HepG2 (cell line): ENCODE measurements at regions not wholly inside any gene's neighbourhood (a gene's known extent, or its start where the extent isn't known, plus 50 kb on each side); places are given as distances from the start of the nearest gene placed in this dataset.
A peak's percentile ranks its signal among the peaks of the same experiment; 100 is the strongest.

Source experiments
- ARID3A ChIP-seq: IDR thresholded peaks from 2 replicates; pipeline ENCODE4 v1.6.1; 2012; ENCODE audit warnings: low read depth, low read length, improper control_type of control experiment
- ARID5B ChIP-seq: IDR thresholded peaks from 2 replicates; pipeline ENCODE4 v1.4.0; 2020; ENCODE audit warnings: mild to moderate bottlenecking, missing genetic modification reagents
- CREM ChIP-seq, 2 experiments: sonication (generic) in 1 of 2; formaldehyde crosslinking in 1 of 2; IDR thresholded peaks; 2 replicates each; pipeline versions ENCODE4 v1.4.0 to v1.6.1; 2016 to 2020; ENCODE audit warnings: antibody characterized with exemption in 1 of 2, mild to moderate bottlenecking in 1 of 2, missing genetic modification reagents in 1 of 2
- FOXP1 ChIP-seq, 2 experiments: fragments of 450-650 bp in 1 of 2; IDR thresholded peaks; 2 replicates each; pipeline ENCODE4 v1.6.1; 2017 to 2018; ENCODE audit warnings: antibody characterized with exemption in 1 of 2
- GATAD2A ChIP-seq: IDR thresholded peaks from 2 replicates; pipeline ENCODE4 v1.6.1; 2016
- HNF4A ChIP-seq: sonication (generic); formaldehyde crosslinking; IDR thresholded peaks from 2 replicates; pipeline ENCODE4 v1.4.0; 2020; ENCODE audit warnings: missing genetic modification reagents
- MIXL1 ChIP-seq: IDR thresholded peaks from 2 replicates; pipeline ENCODE4 v1.6.1; 2016
- NFIC ChIP-seq: IDR thresholded peaks from 2 replicates; pipeline ENCODE4 v1.6.1; 2012; ENCODE audit warnings: mild to moderate bottlenecking, low read length, inconsistent platforms
- RARA ChIP-seq: IDR thresholded peaks from 2 replicates; pipeline ENCODE4 v1.6.1; 2016; ENCODE audit warnings: missing genetic modification reagents, missing compliant biosample characterization
- RFXAP ChIP-seq: sonication (generic); formaldehyde crosslinking; IDR thresholded peaks from 2 replicates; pipeline ENCODE4 v1.4.0; 2020; ENCODE audit warnings: missing genetic modification reagents, borderline replicate concordance
- SAP130 ChIP-seq: IDR thresholded peaks from 2 replicates; pipeline ENCODE4 v1.6.1; 2016; ENCODE audit warnings: low read depth
- TBX3 ChIP-seq: fragments of 450-650 bp; IDR thresholded peaks from 2 replicates; pipeline ENCODE4 v1.6.1; 2017; ENCODE audit warnings: antibody characterized with exemption, mild to moderate bottlenecking, inconsistent platforms, borderline replicate concordance
- TRIM22 ChIP-seq: fragments of 450-650 bp; IDR thresholded peaks from 2 replicates; pipeline ENCODE4 v1.6.1; 2017
- ZBTB26 ChIP-seq: IDR thresholded peaks from 2 replicates; pipeline ENCODE4 v1.6.1; 2016; ENCODE audit warnings: missing compliant biosample characterization, missing genetic modification reagents, borderline replicate concordance
- ZNF567 ChIP-seq: sonication (generic); formaldehyde crosslinking; IDR thresholded peaks from 2 replicates; pipeline ENCODE4 v1.8.1; 2023; ENCODE audit warnings: mild to moderate bottlenecking, missing genetic modification reagents, borderline replicate concordance
- ZNF790 ChIP-seq: sonication (generic); formaldehyde crosslinking; IDR thresholded peaks from 2 replicates; pipeline ENCODE4 v1.8.0; 2022; ENCODE audit warnings: missing genetic modification reagents, mild to moderate bottlenecking, borderline replicate concordance

GRCh38 chr3:30170681-30171438 is 435.5 kb upstream of the TGFBR2 start (continued):
- TF ChIP-seq TBX3, result peak; percentile 81
- TF ChIP-seq MIXL1 (CRISPR knock-in tag), result peak; percentile 68
- peak; percentile 27; the same call in 1 of the 2 replicates for TF ChIP-seq ARID3A
- no peak for TF ChIP-seq FOXP1 (IDR thresholded peaks at IDR 0.05)
- peak; percentile 65 for TF ChIP-seq FOXP1 (CRISPR knock-in tag; IDR thresholded peaks at IDR 0.05)
- TF ChIP-seq ZNF790 (CRISPR knock-in tag), result no peak
- TF ChIP-seq NFIC, result 0 out of 2 replicates have a peak, but pooled peaks have one; percentile 24
- peak; percentile 45; the same call in 1 of the 2 replicates for TF ChIP-seq GATAD2A
- no peak for TF ChIP-seq TRIM22
- TF ChIP-seq HNF4A (CRISPR knock-in tag), result peak; percentile 72
- no peak for TF ChIP-seq RFXAP (CRISPR knock-in tag)
- TF ChIP-seq ZNF567, result no peak
- no peak for TF ChIP-seq ZBTB26 (CRISPR knock-in tag)
- peak; percentile 38; the same call in 1 of the 2 replicates for TF ChIP-seq CREM (IDR thresholded peaks at IDR 0.05)
- no peak for TF ChIP-seq CREM (CRISPR knock-in tag; IDR thresholded peaks at IDR 0.05)
- TF ChIP-seq SAP130, result no peak
- TF ChIP-seq RARA (CRISPR knock-in tag), result peak; percentile 17; the same call in 1 of the 2 replicates
- peak; percentile 54; the same call in 1 of the 2 replicates for TF ChIP-seq ARID5B (CRISPR knock-in tag)
- TF ChIP-seq, all 625 proteins: peak for 16
